Mesothelial cell of epicardium (in vitro differentiated cells): ENCODE measurements at regions not wholly inside any gene's neighbourhood (a gene's known extent, or its start where the extent isn't known, plus 50 kb on each side); places are given as distances from the start of the nearest gene placed in this dataset.

Experiments used
- DNase-seq, 2 experiments: peaks; one replicate each; pipeline ENCODE4 v3.0.0; 2021; ENCODE audit warnings: low spot score in 2 of 2; ENCODE audit not compliant: unreplicated experiment in 2 of 2
- H3K27ac Mint-ChIP-seq: 2 replicates; pipeline ENCODE4 v1.8.0; 2021; ENCODE audit warnings: mixed read lengths
- H3K27me3 Mint-ChIP-seq: 2 replicates; pipeline ENCODE4 v1.8.0; 2021; ENCODE audit warnings: low read depth, mixed read lengths
- H3K36me3 Mint-ChIP-seq: 2 replicates; pipeline ENCODE4 v1.8.0; 2021; ENCODE audit warnings: mixed read lengths
- H3K4me1 Mint-ChIP-seq: 2 replicates; pipeline ENCODE4 v1.8.0; 2021; ENCODE audit warnings: mixed read lengths
- H3K4me3 Mint-ChIP-seq: 2 replicates; pipeline ENCODE4 v1.8.0; 2021; ENCODE audit warnings: mild to moderate bottlenecking, moderate library complexity, mixed read lengths
- H3K9me3 Mint-ChIP-seq: 2 replicates; pipeline ENCODE4 v1.8.0; 2021; ENCODE audit warnings: mixed read lengths
- CTCF ChIP-seq: fragments of 200-600 bp; sonication (generic); IDR thresholded peaks from one replicate; pipeline ENCODE4 v1.5.0; 2021; ENCODE audit warnings: antibody characterized with exemption; ENCODE audit not compliant: unreplicated experiment

GRCh38 chr5:172575816-172576545 is 65.1 kb upstream of the NEURL1B start:
- Mint-ChIP-seq H3K27me3 (peaks cover 8% of the 10 kb centered on the region), H3K4me3 (no peak overlapping the region), H3K4me1 (peaks cover 17% of the 10 kb centered on the region), H3K27ac (no peak overlapping the region), H3K9me3 (no peaks in the 10 kb centered on the region), H3K36me3 (no peaks in the 10 kb centered on the region)
- no peak for DNase-seq
- no peak for TF ChIP-seq CTCF

GRCh38 chr5:172575416-172575815 is 65.6 kb upstream of the NEURL1B start:
- Mint-ChIP-seq H3K4me1 (peaks cover 18% of the 10 kb centered on the region), H3K27ac (no peak overlapping the region), H3K9me3 (no peaks in the 10 kb centered on the region), H3K27me3 (peaks cover 7% of the 10 kb centered on the region), H3K36me3 (no peaks in the 10 kb centered on the region), H3K4me3 (no peak overlapping the region)
- DNase-seq, result no peak
- no peak for TF ChIP-seq CTCF

GRCh38 chr5:172574871-172575223 is 66.2 kb upstream of the NEURL1B start:
- no peak for DNase-seq
- H3K9me3 Mint-ChIP-seq, result no peaks in the 10 kb centered on the region
- peak overlapping the region; percentile 76 for H3K27ac Mint-ChIP-seq
- H3K27me3 Mint-ChIP-seq, result peaks cover under 1% of the 10 kb centered on the region
- H3K36me3 Mint-ChIP-seq, result no peaks in the 10 kb centered on the region
- no peak overlapping the region for H3K4me3 Mint-ChIP-seq
- TF ChIP-seq CTCF, result no peak
- peaks cover 23% of the 10 kb centered on the region for H3K4me1 Mint-ChIP-seq

- Mint-ChIP-seq H3K4me3 (no peak overlapping the region), H3K36me3 (no peaks in the 10 kb centered on the region), H3K4me1 (peaks cover 28% of the 10 kb centered on the region), H3K27ac (peak overlapping the region; percentile 76), H3K27me3 (no peaks in the 10 kb centered on the region), H3K9me3 (no peaks in the 10 kb centered on the region)
- no peak for TF ChIP-seq CTCF
- no peak for DNase-seq
Observed at GRCh38 chr5:172573986-172574870, 66.8 kb upstream of the NEURL1B start.

- TF ChIP-seq CTCF, result no peak
- Mint-ChIP-seq H3K9me3 (no peaks in the 10 kb centered on the region), H3K27ac (no peak overlapping the region), H3K4me3 (no peak overlapping the region), H3K4me1 (peaks cover 28% of the 10 kb centered on the region), H3K36me3 (no peaks in the 10 kb centered on the region), H3K27me3 (no peaks in the 10 kb centered on the region)
- DNase-seq, result no peak
Observed at GRCh38 chr5:172573120-172573882, 67.8 kb upstream of the NEURL1B start.
